Uterus (tissue), 3 donors: ENCODE measurements at regions not wholly inside any gene's neighbourhood (a gene's known extent, or its start where the extent isn't known, plus 50 kb on each side); places are given as distances from the start of the nearest gene placed in this dataset.
"Not testable (repeated sequence)": the region's sequence is repeated elsewhere in the genome, so short reads cannot be mapped to it uniquely, and the experiment has no call there.

ENCODE experiments used
- DNase-seq, 2 donors: peaks; one replicate each; pipeline ENCODE4 v3.0.0-alpha.2; 2019 to 2020
- H3K27ac ChIP-seq, 2 donors: fragments of 200-600 bp; sonication (generic); 1 replicate in 1 of 2; 2 replicates in 1 of 2; pipeline ENCODE4 v1.5.1; 2016 to 2018
- H3K27me3 ChIP-seq, 2 donors: fragments of 200-600 bp; sonication (generic); one replicate each; pipeline ENCODE4 v1.5.1; 2018 to 2019; ENCODE audit warnings: control low read depth in 1 of 2
- H3K36me3 ChIP-seq, 2 donors: fragments of 200-600 bp; sonication (generic); one replicate each; pipeline ENCODE4 v1.5.1; 2019; ENCODE audit warnings: control low read depth in 1 of 2
- H3K4me1 ChIP-seq, 2 donors: fragments of 200-600 bp; sonication (generic); one replicate each; pipeline ENCODE4 v1.5.1; 2018 to 2019; ENCODE audit warnings: control low read depth in 1 of 2
- H3K4me3 ChIP-seq, 2 donors: fragments of 200-600 bp; sonication (generic); 1 replicate in 1 of 2; 2 replicates in 1 of 2; pipeline ENCODE4 v1.5.1; 2018 to 2019; ENCODE audit warnings: mild to moderate bottlenecking in 1 of 2
- H3K9me3 ChIP-seq, 2 donors: fragments of 200-600 bp; sonication (generic); one replicate each; pipeline ENCODE4 v1.5.1; 2019; ENCODE audit warnings: control low read depth in 1 of 2
- CTCF ChIP-seq, 4 experiments: fragments of 200-600 bp in 2 of 4; fragments of 450-650 bp in 2 of 4; sonication (generic) in 2 of 4; IDR thresholded peaks; one replicate each; pipeline ENCODE4 v1.5.1; 2016 to 2019; ENCODE audit warnings: antibody characterized with exemption in 4 of 4, mild to moderate bottlenecking in 2 of 4, moderate library complexity in 1 of 4
- POLR2A ChIP-seq, 2 donors: fragments of 450-650 bp; IDR thresholded peaks; one replicate each; pipeline ENCODE4 v1.6.1; 2016; ENCODE audit warnings: antibody characterized with exemption in 2 of 2, mild to moderate bottlenecking in 1 of 2, moderate library complexity in 1 of 2
- intact Hi-C: fragments of 100-400 bp; cut with DNase I; formaldehyde crosslinking; loops from one replicate; pipeline ENCODE4 v1.15.1; 2023; ENCODE audit warnings: low total_unique reads
- donor health status: DM: yes; HTN: yes; CAD: no.

- no peak overlapping the region for H3K4me3 ChIP-seq
- no peaks in the 10 kb centered on the region for H3K27me3 ChIP-seq
- H3K36me3 ChIP-seq: no peaks in the 10 kb centered on the region
- H3K4me1 ChIP-seq: no peaks in the 10 kb centered on the region
- no peak overlapping the region for H3K27ac ChIP-seq
- intact Hi-C loops: no loop called here
- TF ChIP-seq CTCF (IDR thresholded peaks at IDR 0.05): no peak
- no peak for TF ChIP-seq POLR2A (IDR thresholded peaks at IDR 0.05)
- no peaks in the 10 kb centered on the region for H3K9me3 ChIP-seq
- no peak for DNase-seq
Observed at GRCh38 chr12:97051341-97051740, 144.3 kb downstream of the NEDD1 start.

GRCh38 chr12:97061171-97061570 lies 154.1 kb downstream of the NEDD1 start:
- Histone ChIP-seq H3K4me3 (no peak overlapping the region), H3K4me1 (no peaks in the 10 kb centered on the region), H3K9me3 (no peaks in the 10 kb centered on the region), H3K27me3 (no peaks in the 10 kb centered on the region), H3K27ac (no peak overlapping the region), H3K36me3 (no peaks in the 10 kb centered on the region)
- no peak for TF ChIP-seq CTCF (IDR thresholded peaks at IDR 0.05)
- no peak for TF ChIP-seq POLR2A (IDR thresholded peaks at IDR 0.05)
- intact Hi-C loops: loop anchor here (10.0 kb wide), 1 partner anchor 1596 kb away; no protein-coding TSS in a partner anchor
- no peak for DNase-seq

GRCh38 chr12:97063292-97063935 lies 156.4 kb downstream of the NEDD1 start:
- intact Hi-C loops: loop anchor here (10.0 kb wide), 1 partner anchor 1599 kb away; no protein-coding TSS in a partner anchor
- H3K27ac ChIP-seq: no peak overlapping the region
- DNase-seq: no peak

GRCh38 chr12:97075161-97075933 lies 168.3 kb downstream of the NEDD1 start:
- Histone ChIP-seq H3K27me3 (no peaks in the 10 kb centered on the region), H3K9me3 (no peaks in the 10 kb centered on the region), H3K4me3 (no peak overlapping the region), H3K4me1 (no peaks in the 10 kb centered on the region), H3K36me3 (no peaks in the 10 kb centered on the region), H3K27ac (no peak overlapping the region)
- intact Hi-C loops: no loop called here
- DNase-seq: no peak
- no peak for TF ChIP-seq CTCF (IDR thresholded peaks at IDR 0.05)
- no peak for TF ChIP-seq POLR2A (IDR thresholded peaks at IDR 0.05)

More at GRCh38 chr12:97063292-97063935, 156.4 kb downstream of the NEDD1 start:
- no peak overlapping the region for H3K4me3 ChIP-seq
- no peaks in the 10 kb centered on the region for H3K9me3 ChIP-seq
- no peaks in the 10 kb centered on the region for H3K36me3 ChIP-seq
- no peaks in the 10 kb centered on the region for H3K27me3 ChIP-seq
- TF ChIP-seq CTCF (IDR thresholded peaks at IDR 0.05) (no peak), POLR2A (IDR thresholded peaks at IDR 0.05) (no peak)
- no peaks in the 10 kb centered on the region for H3K4me1 ChIP-seq

- no peaks in the 10 kb centered on the region for H3K9me3 ChIP-seq
- H3K27ac ChIP-seq: no peak overlapping the region
- H3K36me3 ChIP-seq: no peaks in the 10 kb centered on the region
- H3K4me1 ChIP-seq: no peaks in the 10 kb centered on the region
- H3K27me3 ChIP-seq: no peaks in the 10 kb centered on the region
- no peak for TF ChIP-seq CTCF (IDR thresholded peaks at IDR 0.05)
- no peak for TF ChIP-seq POLR2A (IDR thresholded peaks at IDR 0.05)
- no peak for DNase-seq
- intact Hi-C loops: no loop called here
- H3K4me3 ChIP-seq: no peak overlapping the region
Observed at GRCh38 chr12:97075934-97076630, 169.0 kb downstream of the NEDD1 start.

GRCh38 chr12:97076912-97077311 lies 169.9 kb downstream of the NEDD1 start:
- H3K4me1 ChIP-seq, H3K4me3 ChIP-seq, DNase-seq, H3K27ac ChIP-seq, H3K36me3 ChIP-seq, H3K9me3 ChIP-seq, intact Hi-C loops, H3K27me3 ChIP-seq: not testable (repeated sequence)
